ENCODE measurements at regions not wholly inside any gene's neighbourhood (a gene's known extent, or its start where the extent isn't known, plus 50 kb on each side); places are given as distances from the start of the nearest gene placed in this dataset.

GRCh38 chr13:59354665-59355369 is 808.9 kb downstream of the DIAPH3 start:
- TF ChIP-seq CTCF (IDR thresholded peaks at IDR 0.05), result no peak
- TF ChIP-seq EP300 (IDR thresholded peaks at IDR 0.05), result no peak
- TF ChIP-seq POLR2AphosphoS5 (IDR thresholded peaks at IDR 0.05), result no peak
- TF ChIP-seq POLR2A (IDR thresholded peaks at IDR 0.05), result no peak

Measured in gastroesophageal sphincter (tissue), 3 donors.